H9 (cell line): ENCODE measurements at regions not wholly inside any gene's neighbourhood (a gene's known extent, or its start where the extent isn't known, plus 50 kb on each side); places are given as distances from the start of the nearest gene placed in this dataset.

ENCODE experiments used
- DNase-seq: peaks from one replicate; pipeline ENCODE4 v3.0.0-alpha.2; 2017
- H2AFZ ChIP-seq: one replicate; pipeline ENCODE4 v1.6.1; 2013; ENCODE audit warnings: mild to moderate bottlenecking, low read length, control low read depth, moderate library complexity
- H2AK5ac ChIP-seq: 2 replicates; pipeline ENCODE4 v1.6.1; 2013; ENCODE audit warnings: low read length, control low read depth, mixed read lengths; ENCODE audit not compliant: insufficient read length
- H2BK120ac ChIP-seq: one replicate; pipeline ENCODE4 v1.6.1; 2013; ENCODE audit warnings: low read depth, mild to moderate bottlenecking, low read length, control low read depth, inconsistent platforms; ENCODE audit not compliant: poor library complexity, severe bottlenecking
- H2BK12ac ChIP-seq: 2 replicates; pipeline ENCODE4 v1.6.1; 2013; ENCODE audit warnings: low read length, control low read depth, mixed read lengths, low read depth; ENCODE audit not compliant: insufficient read length
- H2BK15ac ChIP-seq: 2 replicates; pipeline ENCODE4 v1.6.1; 2013; ENCODE audit warnings: low read depth, low read length, control low read depth
- H2BK20ac ChIP-seq: one replicate; pipeline ENCODE4 v1.6.1; 2013; ENCODE audit warnings: low read depth, mild to moderate bottlenecking, low read length, control low read depth, inconsistent platforms; ENCODE audit not compliant: poor library complexity, severe bottlenecking
- H2BK5ac ChIP-seq: 2 replicates; pipeline ENCODE4 v1.6.1; 2013; ENCODE audit warnings: low read length, control low read depth, mixed read lengths; ENCODE audit not compliant: insufficient read length
- H3K14ac ChIP-seq: 2 replicates; pipeline ENCODE4 v1.6.1; 2013; ENCODE audit warnings: low read length, control low read depth; ENCODE audit not compliant: insufficient read depth
- H3K18ac ChIP-seq: 2 replicates; pipeline ENCODE4 v1.6.1; 2013; ENCODE audit warnings: low read depth, mild to moderate bottlenecking, mixed read lengths, low read length, control low read depth; ENCODE audit not compliant: insufficient read length
- H3K23ac ChIP-seq: 2 replicates; pipeline ENCODE4 v1.6.1; 2013; ENCODE audit warnings: low read length, control low read depth, mixed read lengths, low read depth; ENCODE audit not compliant: insufficient read length
- H3K23me2 ChIP-seq: 2 replicates; pipeline ENCODE4 v1.6.1; 2013; ENCODE audit warnings: low read depth, mild to moderate bottlenecking, mixed read lengths, low read length, control low read depth; ENCODE audit not compliant: insufficient read length, poor library complexity, severe bottlenecking
- H3K27ac ChIP-seq: 2 replicates; pipeline ENCODE4 v1.5.1; 2013; ENCODE audit warnings: low read length, control low read depth, mixed read lengths, low read depth; ENCODE audit not compliant: insufficient read length
- H3K27me3 ChIP-seq: 2 replicates; pipeline ENCODE4 v1.6.1; 2013; ENCODE audit warnings: low read length, control low read depth, inconsistent platforms; ENCODE audit not compliant: insufficient read depth
- H3K4ac ChIP-seq: 2 replicates; pipeline ENCODE4 v1.6.1; 2013; ENCODE audit warnings: low read depth, mild to moderate bottlenecking, control low read depth, inconsistent platforms, low read length, moderate library complexity
- H3K4me1 ChIP-seq: 2 replicates; pipeline ENCODE4 v1.6.1; 2013; ENCODE audit warnings: low read length, control low read depth, inconsistent platforms; ENCODE audit not compliant: insufficient read depth
- H3K4me2 ChIP-seq: 2 replicates; pipeline ENCODE4 v1.6.1; 2013; ENCODE audit warnings: low read length, control low read depth, mixed read lengths; ENCODE audit not compliant: insufficient read length, insufficient read depth
- H3K56ac ChIP-seq: 2 replicates; pipeline ENCODE4 v1.6.1; 2013; ENCODE audit warnings: low read depth, mild to moderate bottlenecking, mixed read lengths, low read length, control low read depth; ENCODE audit not compliant: insufficient read length
- H3K79me1 ChIP-seq: 2 replicates; pipeline ENCODE4 v1.6.1; 2013; ENCODE audit warnings: low read depth, mild to moderate bottlenecking, moderate library complexity, low read length, control low read depth, inconsistent platforms; ENCODE audit not compliant: insufficient read depth, poor library complexity, severe bottlenecking
- H3K79me2 ChIP-seq: 2 replicates; pipeline ENCODE4 v1.6.1; 2013; ENCODE audit warnings: low read length, control low read depth, inconsistent platforms; ENCODE audit not compliant: insufficient read depth
- H3K9ac ChIP-seq: 2 replicates; pipeline ENCODE4 v1.6.1; 2013; ENCODE audit warnings: low read length, control low read depth, mixed read lengths; ENCODE audit not compliant: insufficient read length; ENCODE audit errors: extremely low read depth
- H3K9me3 ChIP-seq: one replicate; pipeline ENCODE4 v1.6.1; 2013; ENCODE audit warnings: low read depth, low read length, inconsistent platforms; ENCODE audit not compliant: control insufficient read depth
- H3T11ph ChIP-seq: one replicate; pipeline ENCODE4 v1.6.1; 2013; ENCODE audit warnings: mild to moderate bottlenecking, low read length, control low read depth, inconsistent platforms
- H4K20me1 ChIP-seq: one replicate; pipeline ENCODE4 v1.6.1; 2013; ENCODE audit not compliant: control insufficient read depth, insufficient read length, insufficient read depth
- H4K5ac ChIP-seq: 2 replicates; pipeline ENCODE4 v1.6.1; 2013; ENCODE audit warnings: low read depth, mild to moderate bottlenecking, mixed read lengths, low read length, control low read depth; ENCODE audit not compliant: insufficient read length
- H4K8ac ChIP-seq: replicated peaks from 2 replicates; pipeline ENCODE4 v1.6.1; 2013; ENCODE audit warnings: low read length, control low read depth, mixed read lengths, low read depth; ENCODE audit not compliant: insufficient read length
- H4K91ac ChIP-seq: 2 replicates; pipeline ENCODE4 v1.6.1; 2013; ENCODE audit warnings: low read depth, mild to moderate bottlenecking, moderate library complexity, mixed read lengths, low read length, control low read depth; ENCODE audit not compliant: insufficient read length
- H3K27ac Mint-ChIP-seq, 3 experiments: 2 replicates in 2 of 3; 3 replicates in 1 of 3; pipeline ENCODE4 v1.8.0; 2020 to 2021; ENCODE audit warnings: mixed read lengths in 3 of 3, mild to moderate bottlenecking in 1 of 3, moderate library complexity in 1 of 3
- H3K27me3 Mint-ChIP-seq: 2 replicates; pipeline ENCODE4 v1.8.0; 2021; ENCODE audit warnings: low read depth, mild to moderate bottlenecking, moderate library complexity, mixed read lengths
- H3K36me3 Mint-ChIP-seq, 3 experiments: 2 replicates in 2 of 3; 3 replicates in 1 of 3; pipeline ENCODE4 v1.8.0; 2020 to 2021; ENCODE audit warnings: low read depth in 3 of 3, mixed read lengths in 3 of 3; ENCODE audit not compliant: insufficient read depth in 1 of 3
- H3K4me1 Mint-ChIP-seq, 2 experiments: 2 replicates each; pipeline ENCODE4 v1.8.0; 2020; ENCODE audit warnings: mixed read lengths in 2 of 2
- H3K4me3 Mint-ChIP-seq, 2 experiments: 2 replicates in 1 of 2; 3 replicates in 1 of 2; pipeline ENCODE4 v1.8.0; 2020 to 2021; ENCODE audit warnings: mild to moderate bottlenecking in 2 of 2, mixed read lengths in 2 of 2, moderate library complexity in 1 of 2
- H3K9me3 Mint-ChIP-seq, 2 experiments: 2 replicates in 1 of 2; 3 replicates in 1 of 2; pipeline ENCODE4 v1.8.0; 2020; ENCODE audit warnings: mild to moderate bottlenecking in 2 of 2, mixed read lengths in 2 of 2, moderate library complexity in 1 of 2
- CTCF ChIP-seq: fragments of 200-600 bp; sonication (generic); conservative IDR thresholded peaks from 3 replicates; pipeline ENCODE4 v1.8.0; 2021; ENCODE audit warnings: antibody characterized with exemption, mild to moderate bottlenecking
- WGBS: extraction: QIAGEN DNeasy Blood & Tissue Kit; methylation state at CpG from one replicate; pipeline ENCODE4 v1.1.7; 2013; ENCODE audit warnings: missing lambda C conversion rate, low lambda C conversion rate, mixed read lengths; ENCODE audit not compliant: insufficient read length; ENCODE audit errors: extremely low coverage; 5-methylcytosine and 5-hydroxymethylcytosine counted together

- Histone ChIP-seq H3K23me2 (no peaks in the 10 kb centered on the region), H3K4me2 (no peak overlapping the region), H2AK5ac (no peak overlapping the region), H3K27me3 (no peaks in the 10 kb centered on the region; the same call in 1 of the 2 replicates), H4K8ac (no peak overlapping the region), H3K9ac (no peak overlapping the region), H3K4me1 (no peaks in the 10 kb centered on the region), H2AFZ (no peak overlapping the region), H3K27ac (no peak overlapping the region), H2BK5ac (no peak overlapping the region), H3K9me3 (peaks cover 84% of the 10 kb centered on the region), H3K4ac (no peak overlapping the region), H4K20me1 (no peaks in the 10 kb centered on the region), H3K56ac (no peak overlapping the region), H3T11ph (no peak overlapping the region), H3K79me2 (no peaks in the 10 kb centered on the region), H3K23ac (no peak overlapping the region), H2BK15ac (no peak overlapping the region), H3K79me1 (no peaks in the 10 kb centered on the region), H3K18ac (no peak overlapping the region), H2BK120ac (no peak overlapping the region), H2BK12ac (no peak overlapping the region), H4K91ac (no peak overlapping the region), H3K14ac (no peak overlapping the region), H4K5ac (no peak overlapping the region), H2BK20ac (no peak overlapping the region)
- no CpG with 5 or more reads among the region's 3 CpGs for WGBS
- Mint-ChIP-seq H3K4me1 (no peaks in the 10 kb centered on the region), H3K27me3 (no peaks in the 10 kb centered on the region), H3K27ac (no peak overlapping the region), H3K4me3 (no peak overlapping the region; a peak in 1 of 5 replicates), H3K9me3 (peaks cover 82 to 92% of the 10 kb centered on the region in 2 experiments), H3K36me3 (peaks cover 19 to 26% (median 21%) of the 10 kb centered on the region in 3 experiments)
- no peak for TF ChIP-seq CTCF
- no peak for DNase-seq
Observed at GRCh38 chr14:106662936-106663550, 1136.7 kb downstream of the TMEM121 start.
